ENCODE measurements at regions not wholly inside any gene's neighbourhood (a gene's known extent, or its start where the extent isn't known, plus 50 kb on each side); places are given as distances from the start of the nearest gene placed in this dataset.

GRCh38 chr13:64446372-64446771 lies 2783.8 kb downstream of the PCDH9 start:
- TF ChIP-seq, protein P1, sequence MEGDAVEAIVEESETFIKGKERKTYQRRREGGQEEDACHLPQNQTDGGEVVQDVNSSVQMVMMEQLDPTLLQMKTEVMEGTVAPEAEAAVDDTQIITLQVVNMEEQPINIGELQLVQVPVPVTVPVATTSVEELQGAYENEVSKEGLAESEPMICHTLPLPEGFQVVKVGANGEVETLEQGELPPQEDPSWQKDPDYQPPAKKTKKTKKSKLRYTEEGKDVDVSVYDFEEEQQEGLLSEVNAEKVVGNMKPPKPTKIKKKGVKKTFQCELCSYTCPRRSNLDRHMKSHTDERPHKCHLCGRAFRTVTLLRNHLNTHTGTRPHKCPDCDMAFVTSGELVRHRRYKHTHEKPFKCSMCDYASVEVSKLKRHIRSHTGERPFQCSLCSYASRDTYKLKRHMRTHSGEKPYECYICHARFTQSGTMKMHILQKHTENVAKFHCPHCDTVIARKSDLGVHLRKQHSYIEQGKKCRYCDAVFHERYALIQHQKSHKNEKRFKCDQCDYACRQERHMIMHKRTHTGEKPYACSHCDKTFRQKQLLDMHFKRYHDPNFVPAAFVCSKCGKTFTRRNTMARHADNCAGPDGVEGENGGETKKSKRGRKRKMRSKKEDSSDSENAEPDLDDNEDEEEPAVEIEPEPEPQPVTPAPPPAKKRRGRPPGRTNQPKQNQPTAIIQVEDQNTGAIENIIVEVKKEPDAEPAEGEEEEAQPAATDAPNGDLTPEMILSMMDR (IDR thresholded peaks at IDR 0.05; ENCODE audit: low read depth, low read length, missing control alignments): peak; percentile 9
- H3K4me3 ChIP-seq (ENCODE audit: low read depth, low read length): no peak overlapping the region
- DNase-seq (ENCODE audit: low read depth): no peak
- in situ Hi-C loops (cut with HindIII; ENCODE audit: low sequenced_read_pairs): no loop called here

DNA sequence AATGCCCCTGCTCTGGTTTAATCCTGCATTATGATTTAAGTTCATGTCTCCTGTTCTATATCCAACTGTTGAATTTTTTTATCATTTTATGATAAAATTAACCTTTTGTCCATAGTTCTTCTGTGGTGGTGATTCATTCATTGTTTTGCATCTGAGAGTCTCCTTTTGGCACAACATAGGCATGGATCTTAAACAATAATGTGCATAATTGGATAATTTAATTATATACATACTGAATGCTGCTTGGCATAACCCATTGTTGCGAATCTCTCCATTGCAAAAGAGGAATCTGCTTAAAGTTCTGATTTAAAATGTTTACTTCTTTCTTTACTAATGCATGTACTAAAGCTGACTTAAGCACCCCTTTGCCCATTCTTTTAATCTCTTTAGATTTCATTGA lies 2788.4 kb downstream of the PCDH9 start:
- no peak overlapping the region for H3K4me3 ChIP-seq (ENCODE audit: low read depth, low read length)
- DNase-seq (ENCODE audit: low read depth): no peak
- TF ChIP-seq, protein P1 (IDR thresholded peaks at IDR 0.05; ENCODE audit: low read depth, low read length, missing control alignments): no peak
- in situ Hi-C loops (cut with HindIII; ENCODE audit: low sequenced_read_pairs): no loop called here

DNA sequence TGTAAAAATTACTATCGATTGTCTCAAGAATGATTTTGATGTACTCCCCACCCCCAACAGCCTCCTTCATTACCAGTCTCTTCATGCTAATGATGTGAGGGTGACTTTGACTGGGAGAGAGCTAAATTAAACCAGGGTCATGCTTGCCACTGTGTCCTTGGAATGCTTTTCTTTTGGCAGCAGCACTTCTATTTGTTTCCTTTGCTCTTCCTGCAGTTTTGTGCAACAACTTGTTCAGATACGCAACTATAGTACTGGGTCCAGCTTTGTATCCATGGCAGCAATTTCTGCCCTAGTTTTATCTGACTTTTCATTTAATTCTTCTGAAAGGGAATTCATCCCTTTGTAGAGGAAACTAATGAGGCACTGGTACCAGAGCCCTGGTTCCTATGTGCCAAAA lies 2792.1 kb downstream of the PCDH9 start:
- TF ChIP-seq, protein P1 (IDR thresholded peaks at IDR 0.05; ENCODE audit: low read depth, low read length, missing control alignments): no peak
- no peak overlapping the region for H3K4me3 ChIP-seq (ENCODE audit: low read depth, low read length)
- no peak for DNase-seq (ENCODE audit: low read depth)
- in situ Hi-C loops (cut with HindIII; ENCODE audit: low sequenced_read_pairs): no loop called here

DNA sequence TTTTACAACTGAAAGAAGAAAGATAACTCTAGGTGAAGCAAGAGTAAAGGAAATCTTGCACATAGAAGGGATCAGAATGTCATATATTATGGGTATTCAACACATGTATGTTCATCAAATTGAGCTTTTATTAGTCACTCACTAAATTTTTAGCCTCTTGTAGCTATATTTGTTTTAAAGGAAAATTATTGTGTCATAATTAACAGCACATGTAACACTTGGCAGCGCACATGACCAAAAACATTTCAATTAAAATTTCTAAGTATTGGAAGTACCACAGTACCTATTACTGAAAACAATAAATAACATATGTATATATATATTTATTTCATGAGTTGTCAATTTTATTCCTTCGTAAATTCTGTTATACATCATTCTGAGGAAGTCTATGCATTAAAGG lies 2800.4 kb downstream of the PCDH9 start:
- in situ Hi-C loops (cut with HindIII; ENCODE audit: low sequenced_read_pairs): no loop called here
- H3K4me3 ChIP-seq (ENCODE audit: low read depth, low read length): no peak overlapping the region
- no peak for DNase-seq (ENCODE audit: low read depth)
- TF ChIP-seq, protein P1 (IDR thresholded peaks at IDR 0.05; ENCODE audit: low read depth, low read length, missing control alignments): no peak

GRCh38 chr13:64428196-64428595 lies 2801.9 kb downstream of the PCDH9 start:
- no peak overlapping the region for H3K4me3 ChIP-seq (ENCODE audit: low read depth, low read length)
- in situ Hi-C loops (cut with HindIII; ENCODE audit: low sequenced_read_pairs): no loop called here
- no peak for DNase-seq (ENCODE audit: low read depth)
- TF ChIP-seq, protein P1 (IDR thresholded peaks at IDR 0.05; ENCODE audit: low read depth, low read length, missing control alignments): no peak

GRCh38 chr13:64423467-64423866 lies 2806.7 kb downstream of the PCDH9 start:
- no peak for DNase-seq (ENCODE audit: low read depth)
- in situ Hi-C loops (cut with HindIII; ENCODE audit: low sequenced_read_pairs): no loop called here
- H3K4me3 ChIP-seq (ENCODE audit: low read depth, low read length): no peak overlapping the region
- TF ChIP-seq, protein P1 (IDR thresholded peaks at IDR 0.05; ENCODE audit: low read depth, low read length, missing control alignments): no peak

- DNase-seq (ENCODE audit: low read depth): no peak
- in situ Hi-C loops (cut with HindIII; ENCODE audit: low sequenced_read_pairs): no loop called here
- TF ChIP-seq, protein P1 (IDR thresholded peaks at IDR 0.05; ENCODE audit: low read depth, low read length, missing control alignments): no peak
- no peak overlapping the region for H3K4me3 ChIP-seq (ENCODE audit: low read depth, low read length)
These were observed 2810.0 kb downstream of the PCDH9 start for GRCh38 chr13:64420181-64420580.
